Effector memory CD4-positive, alpha-beta T cell (primary cell): ENCODE measurements at regions not wholly inside any gene's neighbourhood (a gene's known extent, or its start where the extent isn't known, plus 50 kb on each side); places are given as distances from the start of the nearest gene placed in this dataset.
"Not testable (repeated sequence)": the region's sequence is repeated elsewhere in the genome, so short reads cannot be mapped to it uniquely, and the experiment has no call there.

Source experiments
- DNase-seq, 3 donors: peaks; one replicate each; pipeline ENCODE4 v3.0.0-alpha.2; 2020
- H3K27ac ChIP-seq: 2 replicates; pipeline ENCODE4 v1.7.0; 2013; ENCODE audit warnings: mild to moderate bottlenecking, low read length, moderate library complexity; ENCODE audit not compliant: insufficient read depth, poor library complexity, severe bottlenecking
- H3K27me3 ChIP-seq: replicated peaks from 2 replicates; pipeline ENCODE4 v1.7.0; 2013; ENCODE audit warnings: mild to moderate bottlenecking, low read length; ENCODE audit not compliant: insufficient read depth, control insufficient read depth, poor library complexity, severe bottlenecking
- H3K36me3 ChIP-seq: 2 replicates; pipeline ENCODE4 v1.7.0; 2013; ENCODE audit warnings: mild to moderate bottlenecking, low read length, moderate library complexity; ENCODE audit not compliant: control insufficient read depth, insufficient read depth
- H3K4me1 ChIP-seq: 2 replicates; pipeline ENCODE4 v1.7.0; 2013; ENCODE audit warnings: low read length, mild to moderate bottlenecking; ENCODE audit not compliant: control insufficient read depth, insufficient read depth, poor library complexity, severe bottlenecking
- H3K4me3 ChIP-seq: 2 replicates; pipeline ENCODE4 v1.7.0; 2013; ENCODE audit warnings: low read length, low read depth, mild to moderate bottlenecking; ENCODE audit not compliant: insufficient read depth, poor library complexity, severe bottlenecking
- H3K9me3 ChIP-seq: 2 replicates; pipeline ENCODE4 v1.7.0; 2013; ENCODE audit warnings: mild to moderate bottlenecking, low read length, moderate library complexity; ENCODE audit not compliant: control insufficient read depth

GRCh38 chr2:238616681-238617080, 190.0 kb downstream of the ASB1 start:
- no peak for DNase-seq
- Histone ChIP-seq H3K4me1 (no peaks in the 10 kb centered on the region), H3K4me3 (no peak overlapping the region)

GRCh38 chr2:238618494-238619283, 192.0 kb downstream of the ASB1 start:
- DNase-seq, H3K27ac ChIP-seq, H3K36me3 ChIP-seq: not testable (repeated sequence)

More at GRCh38 chr2:238616681-238617080, 190.0 kb downstream of the ASB1 start:
- Histone ChIP-seq H3K27me3 (no peaks in the 10 kb centered on the region), H3K36me3 (no peaks in the 10 kb centered on the region), H3K9me3 (no peaks in the 10 kb centered on the region), H3K27ac (no peak overlapping the region)

GRCh38 chr2:238627899-238628298, 201.2 kb downstream of the ASB1 start:
- no peaks in the 10 kb centered on the region for H3K4me1 ChIP-seq
- no peak overlapping the region for H3K4me3 ChIP-seq
- H3K36me3 ChIP-seq: no peaks in the 10 kb centered on the region
- H3K9me3 ChIP-seq: no peaks in the 10 kb centered on the region
- no peak overlapping the region for H3K27ac ChIP-seq
- no peak for DNase-seq
- no peaks in the 10 kb centered on the region for H3K27me3 ChIP-seq

More at GRCh38 chr2:238618494-238619283, 192.0 kb downstream of the ASB1 start:
- not testable (repeated sequence) for H3K4me3 ChIP-seq, H3K27me3 ChIP-seq, H3K9me3 ChIP-seq, H3K4me1 ChIP-seq

- Histone ChIP-seq H3K27me3 (no peaks in the 10 kb centered on the region), H3K4me3 (no peak overlapping the region), H3K27ac (no peak overlapping the region), H3K4me1 (no peaks in the 10 kb centered on the region), H3K36me3 (no peaks in the 10 kb centered on the region), H3K9me3 (no peaks in the 10 kb centered on the region)
- no peak for DNase-seq
Observed at GRCh38 chr2:238629064-238629463, 202.3 kb downstream of the ASB1 start.

GRCh38 chr2:238631491-238632180, 204.9 kb downstream of the ASB1 start:
- no peaks in the 10 kb centered on the region for H3K9me3 ChIP-seq
- no peak overlapping the region for H3K27ac ChIP-seq
- H3K36me3 ChIP-seq: no peaks in the 10 kb centered on the region
- no peaks in the 10 kb centered on the region for H3K4me1 ChIP-seq
- no peak for DNase-seq
- no peaks in the 10 kb centered on the region for H3K27me3 ChIP-seq
- H3K4me3 ChIP-seq: no peak overlapping the region

GRCh38 chr2:238632181-238633060, 205.7 kb downstream of the ASB1 start:
- Histone ChIP-seq H3K4me3 (no peak overlapping the region), H3K27ac (no peak overlapping the region)

GRCh38 chr2:238633426-238634328, 206.9 kb downstream of the ASB1 start:
- Histone ChIP-seq H3K27ac (no peak overlapping the region), H3K4me3 (no peak overlapping the region), H3K27me3 (no peaks in the 10 kb centered on the region), H3K36me3 (no peaks in the 10 kb centered on the region), H3K9me3 (no peaks in the 10 kb centered on the region), H3K4me1 (no peaks in the 10 kb centered on the region)
- no peak for DNase-seq

More at GRCh38 chr2:238632181-238633060, 205.7 kb downstream of the ASB1 start:
- Histone ChIP-seq H3K9me3 (no peaks in the 10 kb centered on the region), H3K4me1 (no peaks in the 10 kb centered on the region), H3K27me3 (no peaks in the 10 kb centered on the region), H3K36me3 (no peaks in the 10 kb centered on the region)
- DNase-seq: no peak

GRCh38 chr2:238634701-238635357, 208.1 kb downstream of the ASB1 start:
- no peak overlapping the region for H3K4me3 ChIP-seq

GRCh38 chr2:238635647-238636051, 208.9 kb downstream of the ASB1 start:
- DNase-seq: no peak
- Histone ChIP-seq H3K4me3 (no peak overlapping the region), H3K9me3 (no peaks in the 10 kb centered on the region), H3K4me1 (no peaks in the 10 kb centered on the region), H3K27ac (no peak overlapping the region), H3K36me3 (no peaks in the 10 kb centered on the region), H3K27me3 (no peaks in the 10 kb centered on the region)

More at GRCh38 chr2:238634701-238635357, 208.1 kb downstream of the ASB1 start:
- DNase-seq: no peak
- H3K4me1 ChIP-seq: no peaks in the 10 kb centered on the region
- H3K9me3 ChIP-seq: no peaks in the 10 kb centered on the region
- H3K36me3 ChIP-seq: no peaks in the 10 kb centered on the region
- no peaks in the 10 kb centered on the region for H3K27me3 ChIP-seq
- no peak overlapping the region for H3K27ac ChIP-seq
